ENCODE measurements at regions not wholly inside any gene's neighbourhood (a gene's known extent, or its start where the extent isn't known, plus 50 kb on each side); places are given as distances from the start of the nearest gene placed in this dataset.

DNA sequence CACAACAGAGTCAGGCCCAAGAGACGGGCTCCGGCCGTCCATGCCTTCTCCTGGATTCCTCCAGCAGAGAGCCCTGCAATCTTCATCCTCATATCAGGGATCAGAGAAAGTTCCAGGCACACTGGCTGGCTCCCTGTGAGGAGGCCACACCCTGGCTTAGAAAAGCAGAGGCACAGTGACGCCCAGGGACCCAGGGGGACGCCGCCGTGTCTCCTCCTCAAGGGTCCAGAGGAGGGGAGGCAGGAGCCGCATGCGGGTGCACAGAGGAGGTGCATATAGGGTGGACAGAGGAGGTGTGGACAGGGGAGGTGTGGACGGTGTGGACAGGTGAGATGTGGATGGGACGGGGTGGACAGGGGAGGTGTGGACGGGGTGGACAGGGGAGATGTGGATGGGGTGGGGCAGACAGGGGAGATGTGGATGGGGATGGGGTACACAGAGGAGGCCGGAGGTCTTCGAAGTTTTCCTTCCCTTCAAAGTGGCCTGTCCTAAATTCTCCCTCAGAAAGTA is 1521.9 kb downstream of the BRD1 start:
- no peak for TF ChIP-seq POLR2A (IDR thresholded peaks at IDR 0.05)
- TF ChIP-seq, protein P1, sequence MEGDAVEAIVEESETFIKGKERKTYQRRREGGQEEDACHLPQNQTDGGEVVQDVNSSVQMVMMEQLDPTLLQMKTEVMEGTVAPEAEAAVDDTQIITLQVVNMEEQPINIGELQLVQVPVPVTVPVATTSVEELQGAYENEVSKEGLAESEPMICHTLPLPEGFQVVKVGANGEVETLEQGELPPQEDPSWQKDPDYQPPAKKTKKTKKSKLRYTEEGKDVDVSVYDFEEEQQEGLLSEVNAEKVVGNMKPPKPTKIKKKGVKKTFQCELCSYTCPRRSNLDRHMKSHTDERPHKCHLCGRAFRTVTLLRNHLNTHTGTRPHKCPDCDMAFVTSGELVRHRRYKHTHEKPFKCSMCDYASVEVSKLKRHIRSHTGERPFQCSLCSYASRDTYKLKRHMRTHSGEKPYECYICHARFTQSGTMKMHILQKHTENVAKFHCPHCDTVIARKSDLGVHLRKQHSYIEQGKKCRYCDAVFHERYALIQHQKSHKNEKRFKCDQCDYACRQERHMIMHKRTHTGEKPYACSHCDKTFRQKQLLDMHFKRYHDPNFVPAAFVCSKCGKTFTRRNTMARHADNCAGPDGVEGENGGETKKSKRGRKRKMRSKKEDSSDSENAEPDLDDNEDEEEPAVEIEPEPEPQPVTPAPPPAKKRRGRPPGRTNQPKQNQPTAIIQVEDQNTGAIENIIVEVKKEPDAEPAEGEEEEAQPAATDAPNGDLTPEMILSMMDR (IDR thresholded peaks at IDR 0.05): no peak

All from adrenal gland (tissue), 5 donors.